Endothelial cell of umbilical vein (primary cell): ENCODE measurements at regions not wholly inside any gene's neighbourhood (a gene's known extent, or its start where the extent isn't known, plus 50 kb on each side); places are given as distances from the start of the nearest gene placed in this dataset.

Source experiments
- BruUV-seq: library from RNA; stranded (reverse); fragments of 400-500 nt; replicated peaks from 2 replicates; lab custom pipeline; 2021; lab: Mats Ljungman, UMichigan
- CTCF ChIA-PET: fragments of 300-600, 350-600 bp; sonication (Branson Sonifier 250); formaldehyde crosslinking; loops from one replicate; lab custom pipeline; 2021; ENCODE audit warnings: antibody characterized with exemption, inconsistent platforms; lab: Charles Lee
- POLR2A ChIA-PET: fragments of 300-600, 350-600 bp; sonication (Branson Sonifier 250); formaldehyde crosslinking; loops from one replicate; lab custom pipeline; 2021; ENCODE audit warnings: antibody characterized with exemption, inconsistent platforms; lab: Charles Lee
- DNase-seq: peaks from one replicate; pipeline ENCODE4 v3.0.0-alpha.2; 2011; ENCODE audit warnings: low read depth, low spot score
- FAIRE-seq: peaks from 2 replicates; lab custom pipeline; 2011; peaks lifted over from hg19 to GRCh38; lab: Jason Lieb, UNC
- H2AFZ ChIP-seq: 2 replicates; pipeline ENCODE4 v1.6.0; 2012; ENCODE audit warnings: low read depth, low read length, control low read depth, inconsistent platforms
- H3K27ac ChIP-seq: 2 replicates; pipeline ENCODE4 v1.5.1; 2011; ENCODE audit warnings: low read depth, mild to moderate bottlenecking, control low read depth, low read length, moderate library complexity; ENCODE audit not compliant: insufficient read depth
- H3K27me3 ChIP-seq, 2 experiments: 2 replicates each; pipeline versions ENCODE4 v1.6.0 to v1.6.1; 2011; ENCODE audit warnings: low read length in 2 of 2, mixed read lengths in 1 of 2; ENCODE audit not compliant: control insufficient read depth in 2 of 2, insufficient read depth in 2 of 2
- H3K36me3 ChIP-seq, 2 experiments: 2 replicates in 1 of 2; 3 replicates in 1 of 2; pipeline ENCODE4 v1.5.1; 2011; ENCODE audit warnings: low read length in 2 of 2, mild to moderate bottlenecking in 1 of 2, moderate library complexity in 1 of 2; ENCODE audit not compliant: control insufficient read depth in 2 of 2, insufficient read depth in 2 of 2; ENCODE audit errors: extremely low read depth in 1 of 2
- H3K4me1 ChIP-seq: 3 replicates; pipeline ENCODE4 v1.5.1; 2011; ENCODE audit warnings: mild to moderate bottlenecking, low read length; ENCODE audit not compliant: control insufficient read depth, insufficient read depth; ENCODE audit errors: extremely low read depth
- H3K4me2 ChIP-seq: 2 replicates; pipeline ENCODE4 v1.6.1; 2011; ENCODE audit warnings: low read length, control low read depth, mixed read lengths; ENCODE audit not compliant: insufficient read depth
- H3K4me3 ChIP-seq, 3 experiments: fragments of 200-600 bp in 1 of 3; sonication (generic), shearing (Covaris generic) in 1 of 3; replicated peaks in 1 of 3; 2 replicates each; pipeline ENCODE4 v1.5.1; 2011 to 2016; ENCODE audit warnings: control low read depth in 3 of 3, low read length in 3 of 3, mild to moderate bottlenecking in 2 of 3, inconsistent platforms in 1 of 3, low read depth in 1 of 3, moderate library complexity in 1 of 3; ENCODE audit not compliant: insufficient read depth in 1 of 3
- H3K79me2 ChIP-seq: 2 replicates; pipeline ENCODE4 v1.6.0; 2012; ENCODE audit warnings: low read length, inconsistent platforms; ENCODE audit not compliant: control insufficient read depth, insufficient read depth
- H3K9ac ChIP-seq: replicated peaks from 2 replicates; pipeline ENCODE3; 2011; ENCODE audit warnings: low read length, control low read depth; ENCODE audit not compliant: insufficient read depth; ENCODE audit errors: extremely low read depth
- H3K9me1 ChIP-seq: replicated peaks from 3 replicates; pipeline ENCODE4 v1.6.0; 2011; ENCODE audit warnings: mild to moderate bottlenecking, low read length; ENCODE audit not compliant: control insufficient read depth, insufficient read depth; ENCODE audit errors: extremely low read depth
- H3K9me3 ChIP-seq: replicated peaks from 2 replicates; pipeline ENCODE4 v1.5.1; 2012; ENCODE audit warnings: low read length, inconsistent platforms; ENCODE audit not compliant: control insufficient read depth, insufficient read depth
- H4K20me1 ChIP-seq: replicated peaks from 2 replicates; pipeline ENCODE3; 2011; ENCODE audit warnings: mild to moderate bottlenecking, low read length; ENCODE audit not compliant: control insufficient read depth, insufficient read depth; ENCODE audit errors: extremely low read depth
- EZH2 ChIP-seq: IDR thresholded peaks from 2 replicates; pipeline ENCODE4 v1.6.1; 2012; ENCODE audit warnings: borderline replicate concordance, low read depth, mild to moderate bottlenecking, moderate library complexity, low read length, inconsistent platforms; ENCODE audit not compliant: severe bottlenecking
- GATA2 ChIP-seq: IDR thresholded peaks from 2 replicates; pipeline ENCODE4 v1.7.0; 2011; ENCODE audit warnings: low read depth, mild to moderate bottlenecking, moderate library complexity, mixed read lengths, low read length; ENCODE audit not compliant: insufficient read length, insufficient read depth
- JUN ChIP-seq: IDR thresholded peaks from 2 replicates; pipeline ENCODE4 v1.6.1; 2011; ENCODE audit warnings: borderline replicate concordance, low read depth; ENCODE audit not compliant: insufficient read length, insufficient read depth
- MYC ChIP-seq: IDR thresholded peaks from one replicate; pipeline ENCODE4 v1.6.1; 2011; ENCODE audit warnings: mild to moderate bottlenecking, low read depth, low read length
- POLR2A ChIP-seq: IDR thresholded peaks from 2 replicates; pipeline ENCODE4 v1.6.1; 2012; ENCODE audit warnings: low read depth, mild to moderate bottlenecking, control low read depth, low read length
- dilution Hi-C: fragments of 300-500 bp; cut with MboI; formaldehyde crosslinking; loops from one replicate; pipeline ENCODE4 v1.15.0; 2019; ENCODE audit warnings: low sequenced_read_pairs; ENCODE audit not compliant: extremely low pct_ligation_motif_present
- intact Hi-C: fragments of 100-400 bp; cut with micrococcal nuclease; formaldehyde crosslinking; loops from one replicate; pipeline ENCODE4 v1.10.0; 2022
- TF ChIP-seq, protein P1 (sequence below), 2 donors: IDR thresholded peaks; 1 replicate in 1 of 2; 2 replicates in 1 of 2; pipeline ENCODE4 v1.5.1; 2011; ENCODE audit warnings: low read length in 2 of 2, mild to moderate bottlenecking in 2 of 2, moderate library complexity in 2 of 2, control low read depth in 1 of 2, inconsistent platforms in 1 of 2, low read depth in 1 of 2; ENCODE audit not compliant: insufficient read depth in 1 of 2; ENCODE audit errors: extremely low read depth in 1 of 2

DNA sequence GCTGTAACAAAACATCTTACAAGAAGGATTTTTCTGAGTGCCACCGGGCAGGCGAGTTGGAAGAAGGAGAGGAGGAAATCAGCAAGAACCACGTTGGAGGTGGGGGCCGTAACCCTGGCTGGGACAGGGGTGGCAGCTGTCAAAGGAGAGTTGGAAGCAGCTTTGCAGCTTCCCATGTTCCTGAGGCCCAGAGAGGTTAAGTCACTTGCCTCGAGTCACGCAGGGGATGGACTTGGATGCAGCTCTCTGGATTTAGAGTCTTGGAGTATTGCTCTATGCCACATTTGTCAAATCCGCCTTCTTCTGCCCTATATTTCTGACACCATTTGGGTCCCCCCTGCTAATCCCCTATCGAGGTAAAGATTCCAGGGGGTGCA, 83.0 kb upstream of the CIBAR2 start:
- no peak for FAIRE-seq
- TF ChIP-seq JUN (no peak), MYC (no peak), POLR2A (no peak), GATA2 (no peak), EZH2 (no peak)
- TF ChIP-seq, protein P1, sequence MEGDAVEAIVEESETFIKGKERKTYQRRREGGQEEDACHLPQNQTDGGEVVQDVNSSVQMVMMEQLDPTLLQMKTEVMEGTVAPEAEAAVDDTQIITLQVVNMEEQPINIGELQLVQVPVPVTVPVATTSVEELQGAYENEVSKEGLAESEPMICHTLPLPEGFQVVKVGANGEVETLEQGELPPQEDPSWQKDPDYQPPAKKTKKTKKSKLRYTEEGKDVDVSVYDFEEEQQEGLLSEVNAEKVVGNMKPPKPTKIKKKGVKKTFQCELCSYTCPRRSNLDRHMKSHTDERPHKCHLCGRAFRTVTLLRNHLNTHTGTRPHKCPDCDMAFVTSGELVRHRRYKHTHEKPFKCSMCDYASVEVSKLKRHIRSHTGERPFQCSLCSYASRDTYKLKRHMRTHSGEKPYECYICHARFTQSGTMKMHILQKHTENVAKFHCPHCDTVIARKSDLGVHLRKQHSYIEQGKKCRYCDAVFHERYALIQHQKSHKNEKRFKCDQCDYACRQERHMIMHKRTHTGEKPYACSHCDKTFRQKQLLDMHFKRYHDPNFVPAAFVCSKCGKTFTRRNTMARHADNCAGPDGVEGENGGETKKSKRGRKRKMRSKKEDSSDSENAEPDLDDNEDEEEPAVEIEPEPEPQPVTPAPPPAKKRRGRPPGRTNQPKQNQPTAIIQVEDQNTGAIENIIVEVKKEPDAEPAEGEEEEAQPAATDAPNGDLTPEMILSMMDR (IDR thresholded peaks at IDR 0.05; ENCODE audit: extremely low read depth in 1 of 2, insufficient read depth in 1 of 2, low read depth in 1 of 2, low read length in 2 of 2), result no peak
- DNase-seq, result no peak
- H3K4me3 ChIP-seq, result no peak overlapping the region
- H3K27ac ChIP-seq, result no peak overlapping the region
- no peaks in the 10 kb centered on the region for H3K27me3 ChIP-seq
- no peaks in the 10 kb centered on the region for H3K4me1 ChIP-seq
- H3K9ac ChIP-seq, result no peak overlapping the region
- no TSS peak for BruUV-seq
- ChIA-PET CTCF (interaction anchor here (0.7 kb wide), 1 partner anchor 81 kb away, joined by 3 read pairs; no protein-coding TSS in a partner anchor), POLR2A (no interaction called here)
- no peaks in the 10 kb centered on the region for H3K79me2 ChIP-seq
- H3K9me1 ChIP-seq, result no peaks in the 10 kb centered on the region
- no peaks in the 10 kb centered on the region for H3K9me3 ChIP-seq
- no peaks in the 10 kb centered on the region for H4K20me1 ChIP-seq
- no peak overlapping the region for H3K4me2 ChIP-seq
- H3K36me3 ChIP-seq, result no peaks in the 10 kb centered on the region
- intact Hi-C loops (no loop called here), dilution Hi-C loops (no loop called here)
- no peak overlapping the region for H2AFZ ChIP-seq
